EH (cell line): ENCODE measurements at regions not wholly inside any gene's neighbourhood (a gene's known extent, or its start where the extent isn't known, plus 50 kb on each side); places are given as distances from the start of the nearest gene placed in this dataset.

Experiments used
- DNase-seq: peaks from one replicate; pipeline ENCODE4 v3.0.0-alpha.2; 2015; ENCODE audit warnings: low read depth

- peak; percentile 31 for DNase-seq
Measured at GRCh38 chr21:36532769-36533467, 53.0 kb upstream of the CLDN14 start.

GRCh38 chr21:36533468-36533848, 53.5 kb upstream of the CLDN14 start:
- DNase-seq = no peak

- no peak for DNase-seq
Measured at GRCh38 chr21:36534656-36535055, 54.7 kb upstream of the CLDN14 start.

GRCh38 chr21:36535618-36536241, 55.8 kb upstream of the CLDN14 start:
- no peak for DNase-seq

- no peak for DNase-seq
Measured at GRCh38 chr21:36538761-36539160, 58.8 kb upstream of the CLDN14 start.

- no peak for DNase-seq
Measured at GRCh38 chr21:36539434-36540150, 59.7 kb upstream of the CLDN14 start.

GRCh38 chr21:36540700-36541099, 60.8 kb upstream of the CLDN14 start:
- DNase-seq = no peak

GRCh38 chr21:36541721-36542139, 61.8 kb upstream of the CLDN14 start:
- no peak for DNase-seq

- no peak for DNase-seq
Measured at GRCh38 chr21:36542312-36543101, 62.6 kb upstream of the CLDN14 start.

- no peak for DNase-seq
Measured at GRCh38 chr21:36543924-36544323, 64.0 kb upstream of the CLDN14 start.

- DNase-seq = no peak
Measured at GRCh38 chr21:36544545-36544944, 64.6 kb upstream of the CLDN14 start.

- peak; percentile 23 for DNase-seq
Measured at GRCh38 chr21:36545776-36546511, 66.0 kb upstream of the CLDN14 start.

GRCh38 chr21:36547464-36547863, 67.5 kb upstream of the CLDN14 start:
- no peak for DNase-seq

- no peak for DNase-seq
Measured at GRCh38 chr21:36548866-36549265, 68.9 kb upstream of the CLDN14 start.

- no peak for DNase-seq
Measured at GRCh38 chr21:36549470-36549869, 69.5 kb upstream of the CLDN14 start.

GRCh38 chr21:36550761-36551160, 70.8 kb upstream of the CLDN14 start:
- peak; percentile 76 for DNase-seq

- no peak for DNase-seq
Measured at GRCh38 chr21:36551321-36551720, 71.4 kb upstream of the CLDN14 start.

- peak; percentile 93 for DNase-seq
Measured at GRCh38 chr21:36551731-36552433, 72.0 kb upstream of the CLDN14 start.

GRCh38 chr21:36552434-36552785, 72.5 kb upstream of the CLDN14 start:
- no peak for DNase-seq

- no peak for DNase-seq
Measured at GRCh38 chr21:36553406-36553805, 73.5 kb upstream of the CLDN14 start.
